ENCODE measurements at regions not wholly inside any gene's neighbourhood (a gene's known extent, or its start where the extent isn't known, plus 50 kb on each side); places are given as distances from the start of the nearest gene placed in this dataset.
"Not testable (repeated sequence)": the region's sequence is repeated elsewhere in the genome, so short reads cannot be mapped to it uniquely, and the experiment has no call there.

DNA sequence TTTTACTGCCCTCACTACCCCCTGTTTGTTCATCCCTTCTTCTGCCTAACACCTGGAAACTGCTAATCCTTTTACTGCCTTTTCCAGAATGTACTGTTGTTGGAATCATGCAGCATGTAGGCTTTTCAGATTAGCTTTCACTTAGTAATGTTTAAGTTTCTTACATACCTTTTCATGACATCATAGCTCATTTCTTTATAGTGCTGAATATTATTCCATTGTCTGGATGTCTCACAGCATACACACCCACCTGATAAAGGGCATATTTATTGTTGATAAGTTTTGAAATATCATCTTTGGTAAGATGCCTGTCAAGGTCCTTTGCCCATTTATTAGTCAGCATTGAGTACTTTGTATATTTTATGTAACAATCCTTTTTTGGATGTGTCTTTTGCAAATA lies 588.2 kb upstream of the NRSN1 start (continued):
- TF ChIP-seq, protein P1, sequence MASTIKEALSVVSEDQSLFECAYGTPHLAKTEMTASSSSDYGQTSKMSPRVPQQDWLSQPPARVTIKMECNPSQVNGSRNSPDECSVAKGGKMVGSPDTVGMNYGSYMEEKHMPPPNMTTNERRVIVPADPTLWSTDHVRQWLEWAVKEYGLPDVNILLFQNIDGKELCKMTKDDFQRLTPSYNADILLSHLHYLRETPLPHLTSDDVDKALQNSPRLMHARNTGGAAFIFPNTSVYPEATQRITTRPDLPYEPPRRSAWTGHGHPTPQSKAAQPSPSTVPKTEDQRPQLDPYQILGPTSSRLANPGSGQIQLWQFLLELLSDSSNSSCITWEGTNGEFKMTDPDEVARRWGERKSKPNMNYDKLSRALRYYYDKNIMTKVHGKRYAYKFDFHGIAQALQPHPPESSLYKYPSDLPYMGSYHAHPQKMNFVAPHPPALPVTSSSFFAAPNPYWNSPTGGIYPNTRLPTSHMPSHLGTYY (CRISPR knock-in tag; IDR thresholded peaks at IDR 0.05): no peak
- no peak for TF ChIP-seq FOXJ3 (CRISPR knock-in tag; IDR thresholded peaks at IDR 0.05; ENCODE audit: borderline replicate concordance)
- no peak for TF ChIP-seq ZNF423 (CRISPR knock-in tag; IDR thresholded peaks at IDR 0.05)

DNA sequence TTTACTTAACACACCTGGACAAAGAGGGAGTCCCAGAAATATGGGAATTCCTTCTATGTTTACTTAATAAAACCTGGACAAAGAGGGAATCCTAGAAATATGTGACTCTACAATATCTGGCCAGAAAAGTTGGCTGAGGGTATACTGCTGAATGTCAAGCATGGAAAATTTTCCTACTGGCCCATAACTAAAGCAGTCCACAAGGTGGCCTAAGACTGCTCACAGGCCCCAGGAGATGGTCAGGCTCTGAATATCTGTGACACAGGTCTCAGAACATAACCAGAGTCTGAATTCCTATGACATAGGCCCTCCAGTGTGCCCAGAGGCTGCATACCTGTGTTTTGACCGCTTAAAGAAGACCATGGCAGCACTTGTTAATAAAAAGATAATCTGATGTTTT lies 578.2 kb upstream of the NRSN1 start:
- peak; percentile 92 for ATAC-seq

DNA sequence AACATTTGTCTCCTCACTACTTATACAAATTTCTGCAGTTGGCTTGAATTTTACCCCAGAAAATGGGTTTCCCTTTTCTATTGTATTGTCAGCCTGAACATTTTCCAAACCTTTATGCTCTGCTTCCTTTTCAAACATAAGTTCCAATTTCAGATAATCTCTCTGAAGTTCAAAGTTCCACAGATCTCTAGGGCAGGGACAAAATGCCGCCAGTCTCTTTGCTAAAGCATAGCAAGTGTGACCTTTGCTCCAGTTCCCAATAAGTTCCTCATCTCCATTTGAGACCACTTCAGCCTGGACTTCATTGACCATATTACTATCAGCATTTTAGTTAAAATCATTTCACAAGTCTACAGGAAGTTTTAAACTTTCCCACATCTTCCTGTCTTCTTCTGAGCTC lies 571.1 kb upstream of the NRSN1 start:
- H3K4me1 Mint-ChIP-seq; H3K36me3 Mint-ChIP-seq; ATAC-seq; H3K27me3 Mint-ChIP-seq (ENCODE audit: low read depth); DNase-seq (ENCODE audit: low spot score); H3K4me3 Mint-ChIP-seq; POLR2A ChIA-PET; H3K27ac Mint-ChIP-seq; CTCF ChIA-PET: not testable (repeated sequence)
- H3K9me3 Mint-ChIP-seq: peaks cover 31% of the 10 kb centered on the region

More for the DNA sequence above, 578.2 kb upstream of the NRSN1 start:
- no peaks in the 10 kb centered on the region for H3K27me3 Mint-ChIP-seq (ENCODE audit: low read depth)
- TF ChIP-seq CBFB (CRISPR knock-in tag; IDR thresholded peaks at IDR 0.05; ENCODE audit: low read depth): no peak
- TF ChIP-seq, protein P2, sequence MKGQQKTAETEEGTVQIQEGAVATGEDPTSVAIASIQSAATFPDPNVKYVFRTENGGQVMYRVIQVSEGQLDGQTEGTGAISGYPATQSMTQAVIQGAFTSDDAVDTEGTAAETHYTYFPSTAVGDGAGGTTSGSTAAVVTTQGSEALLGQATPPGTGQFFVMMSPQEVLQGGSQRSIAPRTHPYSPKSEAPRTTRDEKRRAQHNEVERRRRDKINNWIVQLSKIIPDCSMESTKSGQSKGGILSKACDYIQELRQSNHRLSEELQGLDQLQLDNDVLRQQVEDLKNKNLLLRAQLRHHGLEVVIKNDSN (CRISPR knock-in tag; IDR thresholded peaks at IDR 0.05): no peak
- TF ChIP-seq ETV6 (CRISPR knock-in tag; IDR thresholded peaks at IDR 0.05): no peak
- TF ChIP-seq, protein P3, sequence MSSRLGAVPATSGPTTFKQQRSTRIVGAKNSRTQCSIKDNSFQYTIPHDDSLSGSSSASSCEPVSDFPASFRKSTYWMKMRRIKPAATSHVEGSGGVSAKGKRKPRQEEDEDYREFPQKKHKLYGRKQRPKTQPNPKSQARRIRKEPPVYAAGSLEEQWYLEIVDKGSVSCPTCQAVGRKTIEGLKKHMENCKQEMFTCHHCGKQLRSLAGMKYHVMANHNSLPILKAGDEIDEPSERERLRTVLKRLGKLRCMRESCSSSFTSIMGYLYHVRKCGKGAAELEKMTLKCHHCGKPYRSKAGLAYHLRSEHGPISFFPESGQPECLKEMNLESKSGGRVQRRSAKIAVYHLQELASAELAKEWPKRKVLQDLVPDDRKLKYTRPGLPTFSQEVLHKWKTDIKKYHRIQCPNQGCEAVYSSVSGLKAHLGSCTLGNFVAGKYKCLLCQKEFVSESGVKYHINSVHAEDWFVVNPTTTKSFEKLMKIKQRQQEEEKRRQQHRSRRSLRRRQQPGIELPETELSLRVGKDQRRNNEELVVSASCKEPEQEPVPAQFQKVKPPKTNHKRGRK (CRISPR knock-in tag; IDR thresholded peaks at IDR 0.05; ENCODE audit: borderline replicate concordance): no peak
- TF ChIP-seq, protein P4, sequence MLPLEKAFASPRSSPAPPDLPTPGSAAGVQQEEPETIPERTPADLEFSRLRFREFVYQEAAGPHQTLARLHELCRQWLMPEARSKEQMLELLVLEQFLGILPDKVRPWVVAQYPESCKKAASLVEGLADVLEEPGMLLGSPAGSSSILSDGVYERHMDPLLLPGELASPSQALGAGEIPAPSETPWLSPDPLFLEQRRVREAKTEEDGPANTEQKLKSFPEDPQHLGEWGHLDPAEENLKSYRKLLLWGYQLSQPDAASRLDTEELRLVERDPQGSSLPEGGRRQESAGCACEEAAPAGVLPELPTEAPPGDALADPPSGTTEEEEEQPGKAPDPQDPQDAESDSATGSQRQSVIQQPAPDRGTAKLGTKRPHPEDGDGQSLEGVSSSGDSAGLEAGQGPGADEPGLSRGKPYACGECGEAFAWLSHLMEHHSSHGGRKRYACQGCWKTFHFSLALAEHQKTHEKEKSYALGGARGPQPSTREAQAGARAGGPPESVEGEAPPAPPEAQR (CRISPR knock-in tag; IDR thresholded peaks at IDR 0.05): no peak
- TF ChIP-seq JAZF1 (CRISPR knock-in tag; IDR thresholded peaks at IDR 0.05): no peak
- no peak for TF ChIP-seq ZBTB21 (CRISPR knock-in tag; IDR thresholded peaks at IDR 0.05; ENCODE audit: borderline replicate concordance)
- TF ChIP-seq FOXP1 (CRISPR knock-in tag; IDR thresholded peaks at IDR 0.05; ENCODE audit: borderline replicate concordance): no peak
- TF ChIP-seq, protein P5, sequence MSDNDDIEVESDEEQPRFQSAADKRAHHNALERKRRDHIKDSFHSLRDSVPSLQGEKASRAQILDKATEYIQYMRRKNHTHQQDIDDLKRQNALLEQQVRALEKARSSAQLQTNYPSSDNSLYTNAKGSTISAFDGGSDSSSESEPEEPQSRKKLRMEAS (CRISPR knock-in tag; IDR thresholded peaks at IDR 0.05): no peak
- TF ChIP-seq, protein P6, sequence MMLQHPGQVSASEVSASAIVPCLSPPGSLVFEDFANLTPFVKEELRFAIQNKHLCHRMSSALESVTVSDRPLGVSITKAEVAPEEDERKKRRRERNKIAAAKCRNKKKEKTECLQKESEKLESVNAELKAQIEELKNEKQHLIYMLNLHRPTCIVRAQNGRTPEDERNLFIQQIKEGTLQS (CRISPR knock-in tag; conservative IDR thresholded peaks at IDR 0.05): no peak
- H3K4me1 Mint-ChIP-seq: peaks cover 14% of the 10 kb centered on the region
- no peaks in the 10 kb centered on the region for H3K36me3 Mint-ChIP-seq
- H3K27ac Mint-ChIP-seq: peak overlapping the region; percentile 56; the same call in 1 of the 2 replicates
- H3K4me3 Mint-ChIP-seq: no peak overlapping the region
- no peaks in the 10 kb centered on the region for H3K9me3 Mint-ChIP-seq
- CTCF ChIA-PET: no interaction called here
- POLR2A ChIA-PET: no interaction called here
- no peak for DNase-seq (ENCODE audit: low spot score)

DNA sequence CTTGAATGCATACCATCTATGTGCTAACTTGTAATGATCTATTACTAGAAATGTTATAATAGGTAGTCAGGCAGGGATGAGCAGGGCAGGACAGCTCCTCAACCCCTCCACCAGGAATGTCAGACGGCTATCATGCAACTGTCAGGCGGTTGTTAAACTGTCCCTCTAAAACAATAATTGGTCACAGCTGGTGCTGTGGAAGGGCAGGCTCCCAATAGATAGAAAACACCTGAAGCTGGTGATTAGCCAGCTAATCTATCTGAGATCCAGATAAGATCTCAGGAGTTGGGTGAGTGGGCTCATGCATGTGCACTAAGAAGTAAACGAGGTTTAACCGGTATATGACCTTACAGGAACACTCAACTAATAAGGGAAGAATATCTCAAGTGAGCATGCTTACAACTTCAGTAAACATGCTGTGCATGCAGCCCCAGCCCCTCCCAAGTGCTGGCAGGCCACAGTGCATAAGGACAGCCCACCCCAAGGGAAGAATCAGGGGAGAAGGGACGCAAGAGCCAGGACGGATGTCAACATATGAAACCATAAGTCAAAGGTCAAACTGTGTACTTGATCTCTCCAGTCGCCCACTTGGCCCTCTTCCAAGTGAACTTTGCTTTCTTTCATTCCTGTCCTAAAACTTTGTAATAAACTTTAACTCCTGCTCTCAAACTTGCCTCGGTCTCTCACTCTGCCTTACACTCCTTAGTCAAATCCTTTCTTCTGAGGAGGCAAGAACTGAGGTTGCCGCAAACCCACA lies 566.2 kb upstream of the NRSN1 start:
- H3K27me3 Mint-ChIP-seq (ENCODE audit: low read depth): no peaks in the 10 kb centered on the region
- ATAC-seq (no peak), DNase-seq (ENCODE audit: low spot score) (no peak)
- H3K27ac Mint-ChIP-seq: no peak overlapping the region
- no peak overlapping the region for H3K4me3 Mint-ChIP-seq
- TF ChIP-seq, protein P7, sequence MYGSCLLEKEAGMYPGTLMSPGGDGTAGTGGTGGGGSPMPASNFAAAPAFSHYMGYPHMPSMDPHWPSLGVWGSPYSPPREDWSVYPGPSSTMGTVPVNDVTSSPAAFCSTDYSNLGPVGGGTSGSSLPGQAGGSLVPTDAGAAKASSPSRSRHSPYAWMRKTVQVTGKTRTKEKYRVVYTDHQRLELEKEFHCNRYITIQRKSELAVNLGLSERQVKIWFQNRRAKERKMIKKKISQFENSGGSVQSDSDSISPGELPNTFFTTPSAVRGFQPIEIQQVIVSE (CRISPR knock-in tag; IDR thresholded peaks at IDR 0.05; ENCODE audit: borderline replicate concordance): no peak
- 0 out of 2 replicates have a peak, but pooled peaks have one; percentile 22 for TF ChIP-seq GABPB1 (CRISPR knock-in tag; IDR thresholded peaks at IDR 0.05)
- H3K9me3 Mint-ChIP-seq: peaks cover 38% of the 10 kb centered on the region
- CTCF ChIA-PET: no interaction called here
- peaks cover 21% of the 10 kb centered on the region for H3K36me3 Mint-ChIP-seq
- peaks cover 12% of the 10 kb centered on the region for H3K4me1 Mint-ChIP-seq
- POLR2A ChIA-PET: no interaction called here
